H1 (cell line): ENCODE measurements at regions not wholly inside any gene's neighbourhood (a gene's known extent, or its start where the extent isn't known, plus 50 kb on each side); places are given as distances from the start of the nearest gene placed in this dataset.
A peak's percentile ranks its signal among the peaks of the same experiment; 100 is the strongest.

ENCODE experiments used
- BACH1 ChIP-seq: IDR thresholded peaks from 2 replicates; pipeline ENCODE4 v1.6.1; 2012; ENCODE audit warnings: low read length, improper control_type of control experiment
- KDM5A ChIP-seq: fragments of 200-600 bp; IDR thresholded peaks from 2 replicates; pipeline ENCODE4 v1.7.1; 2012; ENCODE audit warnings: mild to moderate bottlenecking, low read length, inconsistent platforms, mixed read lengths
- RAD21 ChIP-seq, 2 experiments: IDR thresholded peaks in 1 of 2; conservative IDR thresholded peaks in 1 of 2; 2 replicates each; pipeline ENCODE4 v1.6.1; 2011; ENCODE audit warnings: low read depth in 2 of 2, low read length in 2 of 2, improper control_type of control experiment in 1 of 2, inconsistent platforms in 1 of 2, mild to moderate bottlenecking in 1 of 2, moderate library complexity in 1 of 2
- RNF2 ChIP-seq: fragments of 200-900, 300-1000 bp; sonication (generic); IDR thresholded peaks from 2 replicates; pipeline ENCODE4 v1.7.1; 2016; ENCODE audit warnings: borderline replicate concordance, low read depth, mild to moderate bottlenecking, antibody characterized with exemption, low read length; ENCODE audit not compliant: poor library complexity, severe bottlenecking; ENCODE audit errors: missing control alignments
- TF ChIP-seq, protein P1 (sequence below): fragments of 300-600 bp; sonication (generic); IDR thresholded peaks from 2 replicates; pipeline ENCODE4 v1.7.1; 2012; ENCODE audit warnings: low read length, moderate library complexity, mild to moderate bottlenecking, inconsistent platforms; ENCODE audit not compliant: insufficient replicate concordance
- TF ChIP-seq, protein P2 (sequence below), 3 experiments: IDR thresholded peaks; 1 replicate in 2 of 3; 2 replicates in 1 of 3; pipeline versions ENCODE4 v1.5.1 to v1.6.1; 2011; ENCODE audit warnings: low read length in 3 of 3, mild to moderate bottlenecking in 3 of 3, inconsistent platforms in 2 of 3, low read depth in 1 of 3, moderate library complexity in 1 of 3; ENCODE audit not compliant: insufficient read depth in 1 of 3; ENCODE audit errors: control extremely low read depth in 1 of 3
- TF ChIP-seq, protein P3 (sequence below): IDR thresholded peaks from 2 replicates; pipeline ENCODE4 v1.6.1; 2011; ENCODE audit warnings: low read depth, mild to moderate bottlenecking, low read length; ENCODE audit not compliant: insufficient read depth

DNA sequence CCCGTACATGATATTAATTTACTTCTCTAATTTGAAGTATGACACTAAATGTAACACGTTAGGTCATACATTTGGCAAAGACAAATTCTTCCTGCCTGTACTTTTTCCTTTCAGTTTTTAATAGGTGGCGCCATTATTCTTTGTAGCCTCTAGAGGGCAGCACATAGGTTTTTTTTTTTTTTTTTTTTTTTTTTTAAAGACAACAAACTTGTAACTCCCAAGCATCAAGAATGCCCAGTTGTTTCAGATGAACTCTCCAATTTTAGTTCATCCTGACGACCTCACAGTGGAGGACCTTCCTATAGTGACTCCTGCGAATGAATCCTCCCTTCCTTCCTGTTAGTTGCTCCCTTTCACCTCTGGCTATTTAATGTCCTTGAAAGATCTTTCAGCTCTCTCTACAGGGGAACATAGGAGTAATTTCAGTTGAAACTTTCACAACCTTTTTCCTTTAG is 139.3 kb upstream of the HDAC9 start (continued):
- TF ChIP-seq, protein P1, sequence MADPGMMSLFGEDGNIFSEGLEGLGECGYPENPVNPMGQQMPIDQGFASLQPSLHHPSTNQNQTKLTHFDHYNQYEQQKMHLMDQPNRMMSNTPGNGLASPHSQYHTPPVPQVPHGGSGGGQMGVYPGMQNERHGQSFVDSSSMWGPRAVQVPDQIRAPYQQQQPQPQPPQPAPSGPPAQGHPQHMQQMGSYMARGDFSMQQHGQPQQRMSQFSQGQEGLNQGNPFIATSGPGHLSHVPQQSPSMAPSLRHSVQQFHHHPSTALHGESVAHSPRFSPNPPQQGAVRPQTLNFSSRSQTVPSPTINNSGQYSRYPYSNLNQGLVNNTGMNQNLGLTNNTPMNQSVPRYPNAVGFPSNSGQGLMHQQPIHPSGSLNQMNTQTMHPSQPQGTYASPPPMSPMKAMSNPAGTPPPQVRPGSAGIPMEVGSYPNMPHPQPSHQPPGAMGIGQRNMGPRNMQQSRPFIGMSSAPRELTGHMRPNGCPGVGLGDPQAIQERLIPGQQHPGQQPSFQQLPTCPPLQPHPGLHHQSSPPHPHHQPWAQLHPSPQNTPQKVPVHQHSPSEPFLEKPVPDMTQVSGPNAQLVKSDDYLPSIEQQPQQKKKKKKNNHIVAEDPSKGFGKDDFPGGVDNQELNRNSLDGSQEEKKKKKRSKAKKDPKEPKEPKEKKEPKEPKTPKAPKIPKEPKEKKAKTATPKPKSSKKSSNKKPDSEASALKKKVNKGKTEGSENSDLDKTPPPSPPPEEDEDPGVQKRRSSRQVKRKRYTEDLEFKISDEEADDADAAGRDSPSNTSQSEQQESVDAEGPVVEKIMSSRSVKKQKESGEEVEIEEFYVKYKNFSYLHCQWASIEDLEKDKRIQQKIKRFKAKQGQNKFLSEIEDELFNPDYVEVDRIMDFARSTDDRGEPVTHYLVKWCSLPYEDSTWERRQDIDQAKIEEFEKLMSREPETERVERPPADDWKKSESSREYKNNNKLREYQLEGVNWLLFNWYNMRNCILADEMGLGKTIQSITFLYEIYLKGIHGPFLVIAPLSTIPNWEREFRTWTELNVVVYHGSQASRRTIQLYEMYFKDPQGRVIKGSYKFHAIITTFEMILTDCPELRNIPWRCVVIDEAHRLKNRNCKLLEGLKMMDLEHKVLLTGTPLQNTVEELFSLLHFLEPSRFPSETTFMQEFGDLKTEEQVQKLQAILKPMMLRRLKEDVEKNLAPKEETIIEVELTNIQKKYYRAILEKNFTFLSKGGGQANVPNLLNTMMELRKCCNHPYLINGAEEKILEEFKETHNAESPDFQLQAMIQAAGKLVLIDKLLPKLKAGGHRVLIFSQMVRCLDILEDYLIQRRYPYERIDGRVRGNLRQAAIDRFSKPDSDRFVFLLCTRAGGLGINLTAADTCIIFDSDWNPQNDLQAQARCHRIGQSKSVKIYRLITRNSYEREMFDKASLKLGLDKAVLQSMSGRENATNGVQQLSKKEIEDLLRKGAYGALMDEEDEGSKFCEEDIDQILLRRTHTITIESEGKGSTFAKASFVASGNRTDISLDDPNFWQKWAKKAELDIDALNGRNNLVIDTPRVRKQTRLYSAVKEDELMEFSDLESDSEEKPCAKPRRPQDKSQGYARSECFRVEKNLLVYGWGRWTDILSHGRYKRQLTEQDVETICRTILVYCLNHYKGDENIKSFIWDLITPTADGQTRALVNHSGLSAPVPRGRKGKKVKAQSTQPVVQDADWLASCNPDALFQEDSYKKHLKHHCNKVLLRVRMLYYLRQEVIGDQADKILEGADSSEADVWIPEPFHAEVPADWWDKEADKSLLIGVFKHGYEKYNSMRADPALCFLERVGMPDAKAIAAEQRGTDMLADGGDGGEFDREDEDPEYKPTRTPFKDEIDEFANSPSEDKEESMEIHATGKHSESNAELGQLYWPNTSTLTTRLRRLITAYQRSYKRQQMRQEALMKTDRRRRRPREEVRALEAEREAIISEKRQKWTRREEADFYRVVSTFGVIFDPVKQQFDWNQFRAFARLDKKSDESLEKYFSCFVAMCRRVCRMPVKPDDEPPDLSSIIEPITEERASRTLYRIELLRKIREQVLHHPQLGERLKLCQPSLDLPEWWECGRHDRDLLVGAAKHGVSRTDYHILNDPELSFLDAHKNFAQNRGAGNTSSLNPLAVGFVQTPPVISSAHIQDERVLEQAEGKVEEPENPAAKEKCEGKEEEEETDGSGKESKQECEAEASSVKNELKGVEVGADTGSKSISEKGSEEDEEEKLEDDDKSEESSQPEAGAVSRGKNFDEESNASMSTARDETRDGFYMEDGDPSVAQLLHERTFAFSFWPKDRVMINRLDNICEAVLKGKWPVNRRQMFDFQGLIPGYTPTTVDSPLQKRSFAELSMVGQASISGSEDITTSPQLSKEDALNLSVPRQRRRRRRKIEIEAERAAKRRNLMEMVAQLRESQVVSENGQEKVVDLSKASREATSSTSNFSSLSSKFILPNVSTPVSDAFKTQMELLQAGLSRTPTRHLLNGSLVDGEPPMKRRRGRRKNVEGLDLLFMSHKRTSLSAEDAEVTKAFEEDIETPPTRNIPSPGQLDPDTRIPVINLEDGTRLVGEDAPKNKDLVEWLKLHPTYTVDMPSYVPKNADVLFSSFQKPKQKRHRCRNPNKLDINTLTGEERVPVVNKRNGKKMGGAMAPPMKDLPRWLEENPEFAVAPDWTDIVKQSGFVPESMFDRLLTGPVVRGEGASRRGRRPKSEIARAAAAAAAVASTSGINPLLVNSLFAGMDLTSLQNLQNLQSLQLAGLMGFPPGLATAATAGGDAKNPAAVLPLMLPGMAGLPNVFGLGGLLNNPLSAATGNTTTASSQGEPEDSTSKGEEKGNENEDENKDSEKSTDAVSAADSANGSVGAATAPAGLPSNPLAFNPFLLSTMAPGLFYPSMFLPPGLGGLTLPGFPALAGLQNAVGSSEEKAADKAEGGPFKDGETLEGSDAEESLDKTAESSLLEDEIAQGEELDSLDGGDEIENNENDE: no peak
- peak; percentile 29 to 32; a peak in 3 of 4 replicates for TF ChIP-seq RAD21 (IDR thresholded peaks at IDR 0.05 in 1 of 2, conservative IDR thresholded peaks at IDR 0.05 in 1 of 2; ENCODE audit: low read depth in 2 of 2, low read length in 2 of 2)
- TF ChIP-seq, protein P2, sequence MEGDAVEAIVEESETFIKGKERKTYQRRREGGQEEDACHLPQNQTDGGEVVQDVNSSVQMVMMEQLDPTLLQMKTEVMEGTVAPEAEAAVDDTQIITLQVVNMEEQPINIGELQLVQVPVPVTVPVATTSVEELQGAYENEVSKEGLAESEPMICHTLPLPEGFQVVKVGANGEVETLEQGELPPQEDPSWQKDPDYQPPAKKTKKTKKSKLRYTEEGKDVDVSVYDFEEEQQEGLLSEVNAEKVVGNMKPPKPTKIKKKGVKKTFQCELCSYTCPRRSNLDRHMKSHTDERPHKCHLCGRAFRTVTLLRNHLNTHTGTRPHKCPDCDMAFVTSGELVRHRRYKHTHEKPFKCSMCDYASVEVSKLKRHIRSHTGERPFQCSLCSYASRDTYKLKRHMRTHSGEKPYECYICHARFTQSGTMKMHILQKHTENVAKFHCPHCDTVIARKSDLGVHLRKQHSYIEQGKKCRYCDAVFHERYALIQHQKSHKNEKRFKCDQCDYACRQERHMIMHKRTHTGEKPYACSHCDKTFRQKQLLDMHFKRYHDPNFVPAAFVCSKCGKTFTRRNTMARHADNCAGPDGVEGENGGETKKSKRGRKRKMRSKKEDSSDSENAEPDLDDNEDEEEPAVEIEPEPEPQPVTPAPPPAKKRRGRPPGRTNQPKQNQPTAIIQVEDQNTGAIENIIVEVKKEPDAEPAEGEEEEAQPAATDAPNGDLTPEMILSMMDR (IDR thresholded peaks at IDR 0.05; ENCODE audit: control extremely low read depth in 1 of 3, insufficient read depth in 1 of 3, low read depth in 1 of 3, low read length in 3 of 3): peak in 2 of 3 experiments; percentile 25 to 54; a peak in 2 of 4 replicates
- TF ChIP-seq KDM5A: no peak
- no peak for TF ChIP-seq BACH1
- TF ChIP-seq, protein P3, sequence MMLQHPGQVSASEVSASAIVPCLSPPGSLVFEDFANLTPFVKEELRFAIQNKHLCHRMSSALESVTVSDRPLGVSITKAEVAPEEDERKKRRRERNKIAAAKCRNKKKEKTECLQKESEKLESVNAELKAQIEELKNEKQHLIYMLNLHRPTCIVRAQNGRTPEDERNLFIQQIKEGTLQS: no peak
- TF ChIP-seq RNF2: no peak
